Ishikawa (cell line): ENCODE measurements at regions not wholly inside any gene's neighbourhood (a gene's known extent, or its start where the extent isn't known, plus 50 kb on each side); places are given as distances from the start of the nearest gene placed in this dataset.

ENCODE experiments used
- CEBPB ChIP-seq: IDR thresholded peaks from 2 replicates; pipeline ENCODE4 v1.6.1; 2012
- CREB1 ChIP-seq: IDR thresholded peaks from 2 replicates; pipeline ENCODE4 v1.6.1; 2012; ENCODE audit warnings: low read depth
- EGR1 ChIP-seq: IDR thresholded peaks from 2 replicates; pipeline ENCODE4 v1.6.1; 2012
- EP300 ChIP-seq: IDR thresholded peaks from 2 replicates; pipeline ENCODE4 v1.6.1; 2012; ENCODE audit warnings: borderline replicate concordance
- FOXM1 ChIP-seq: IDR thresholded peaks from 2 replicates; pipeline ENCODE4 v1.6.1; 2012; ENCODE audit warnings: low read depth, borderline replicate concordance
- MAX ChIP-seq: IDR thresholded peaks from 2 replicates; pipeline ENCODE4 v1.6.1; 2012
- NFIC ChIP-seq: IDR thresholded peaks from 2 replicates; pipeline ENCODE4 v1.6.1; 2012
- RAD21 ChIP-seq: IDR thresholded peaks from 2 replicates; pipeline ENCODE4 v1.6.1; 2012; ENCODE audit warnings: low read depth
- REST ChIP-seq: IDR thresholded peaks from 2 replicates; pipeline ENCODE4 v1.6.1; 2012; ENCODE audit warnings: low read depth, mild to moderate bottlenecking
- TAF1 ChIP-seq: IDR thresholded peaks from 2 replicates; pipeline ENCODE4 v1.6.1; 2012; ENCODE audit warnings: low read depth, mild to moderate bottlenecking
- TCF12 ChIP-seq: IDR thresholded peaks from 2 replicates; pipeline ENCODE4 v1.6.1; 2012; ENCODE audit warnings: low read depth
- TEAD4 ChIP-seq: IDR thresholded peaks from 2 replicates; pipeline ENCODE4 v1.6.1; 2012
- USF1 ChIP-seq: IDR thresholded peaks from 2 replicates; pipeline ENCODE4 v1.6.1; 2012
- YY1 ChIP-seq: IDR thresholded peaks from 2 replicates; pipeline ENCODE4 v1.6.1; 2012; ENCODE audit warnings: low read depth
- ZBTB7A ChIP-seq: IDR thresholded peaks from 2 replicates; pipeline ENCODE4 v1.6.1; 2012; ENCODE audit warnings: low read depth

- TF ChIP-seq MAX (no peak), YY1 (no peak), USF1 (no peak), TCF12 (no peak), REST (no peak), EP300 (no peak), NFIC (no peak), TEAD4 (no peak), EGR1 (no peak), RAD21 (no peak), ZBTB7A (no peak), CEBPB (no peak), FOXM1 (no peak), CREB1 (no peak), TAF1 (no peak)
Measured at GRCh38 chr2:100677611-100678185, 114.9 kb downstream of the PDCL3 start.

- no peak for TF ChIP-seq FOXM1
Measured at GRCh38 chr2:100679211-100679610, 116.4 kb downstream of the PDCL3 start.

DNA sequence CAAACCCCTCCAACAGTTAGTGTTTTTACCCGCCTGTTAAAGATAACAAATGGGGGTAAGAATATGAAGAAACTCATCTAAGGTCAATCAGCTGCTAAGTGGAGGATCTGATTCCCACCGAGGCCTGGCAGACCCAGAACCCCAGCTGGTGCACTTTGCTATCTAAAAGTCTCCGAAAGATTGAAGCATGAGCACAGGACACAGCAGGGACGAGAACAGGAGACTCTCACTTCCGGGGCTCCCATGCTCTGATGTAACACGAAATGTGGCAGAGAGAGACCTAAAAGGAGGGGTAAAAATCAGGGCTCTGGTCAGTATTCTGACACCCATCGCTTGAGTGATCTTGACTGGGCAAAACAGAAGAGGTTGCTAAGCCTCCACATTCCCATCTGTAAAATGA, 119.7 kb downstream of the PDCL3 start:
- TF ChIP-seq YY1 (no peak), RAD21 (no peak), USF1 (no peak), TCF12 (no peak), FOXM1 (no peak), TAF1 (no peak), CREB1 (no peak), MAX (no peak), TEAD4 (no peak), EP300 (no peak)

DNA sequence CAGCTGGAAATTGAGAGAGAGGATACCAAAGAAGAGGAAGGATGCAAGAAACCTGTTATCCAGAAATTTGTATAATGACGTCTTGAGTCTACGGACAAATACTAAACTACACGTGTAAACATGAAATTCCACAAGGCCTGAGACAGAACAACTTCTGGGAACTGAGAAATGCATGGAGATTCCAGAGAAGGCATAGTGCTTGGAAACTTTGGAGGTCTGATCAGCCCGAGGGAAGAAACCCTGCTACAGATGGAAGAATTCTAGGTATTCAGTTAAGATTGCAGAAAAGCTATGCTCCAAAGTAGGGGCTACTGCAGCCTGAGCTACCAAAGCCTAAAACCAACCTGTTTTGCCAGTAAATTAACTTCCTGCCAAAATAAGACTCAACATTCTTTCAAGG, 120.4 kb downstream of the PDCL3 start:
- TF ChIP-seq TCF12 (no peak), TAF1 (no peak), REST (no peak), TEAD4 (no peak), EP300 (no peak), CEBPB (no peak), YY1 (no peak), MAX (no peak)

- no peak for TF ChIP-seq REST
- TF ChIP-seq EGR1: no peak
- TF ChIP-seq FOXM1: no peak
Measured at GRCh38 chr2:100691846-100692245, 128.1 kb upstream of the NPAS2 start.
